ENCODE measurements at regions not wholly inside any gene's neighbourhood (a gene's known extent, or its start where the extent isn't known, plus 50 kb on each side); places are given as distances from the start of the nearest gene placed in this dataset.

DNA sequence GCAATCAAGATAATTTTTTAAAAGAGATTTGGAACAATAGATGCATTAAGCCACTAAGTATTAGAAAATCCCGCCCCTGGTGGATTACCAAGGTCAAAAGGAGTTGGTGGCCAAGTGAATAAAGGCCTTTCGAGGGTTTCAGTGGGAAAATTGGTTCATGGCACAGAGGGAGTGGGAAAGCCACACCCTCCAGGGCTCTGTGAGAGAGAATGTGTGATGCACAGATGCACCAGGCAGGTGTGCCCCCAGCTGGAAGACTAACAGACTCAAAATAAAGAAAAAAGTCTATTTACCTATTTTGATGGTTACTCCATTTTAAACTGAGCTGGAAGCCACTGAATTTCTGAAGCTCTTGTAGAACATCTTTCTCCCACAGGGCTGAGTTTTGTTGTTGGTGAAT lies 278.0 kb downstream of the DRD1 start:
- TF ChIP-seq, protein P1, sequence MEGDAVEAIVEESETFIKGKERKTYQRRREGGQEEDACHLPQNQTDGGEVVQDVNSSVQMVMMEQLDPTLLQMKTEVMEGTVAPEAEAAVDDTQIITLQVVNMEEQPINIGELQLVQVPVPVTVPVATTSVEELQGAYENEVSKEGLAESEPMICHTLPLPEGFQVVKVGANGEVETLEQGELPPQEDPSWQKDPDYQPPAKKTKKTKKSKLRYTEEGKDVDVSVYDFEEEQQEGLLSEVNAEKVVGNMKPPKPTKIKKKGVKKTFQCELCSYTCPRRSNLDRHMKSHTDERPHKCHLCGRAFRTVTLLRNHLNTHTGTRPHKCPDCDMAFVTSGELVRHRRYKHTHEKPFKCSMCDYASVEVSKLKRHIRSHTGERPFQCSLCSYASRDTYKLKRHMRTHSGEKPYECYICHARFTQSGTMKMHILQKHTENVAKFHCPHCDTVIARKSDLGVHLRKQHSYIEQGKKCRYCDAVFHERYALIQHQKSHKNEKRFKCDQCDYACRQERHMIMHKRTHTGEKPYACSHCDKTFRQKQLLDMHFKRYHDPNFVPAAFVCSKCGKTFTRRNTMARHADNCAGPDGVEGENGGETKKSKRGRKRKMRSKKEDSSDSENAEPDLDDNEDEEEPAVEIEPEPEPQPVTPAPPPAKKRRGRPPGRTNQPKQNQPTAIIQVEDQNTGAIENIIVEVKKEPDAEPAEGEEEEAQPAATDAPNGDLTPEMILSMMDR (IDR thresholded peaks at IDR 0.05) = no peak
- no peak for TF ChIP-seq POLR2A (IDR thresholded peaks at IDR 0.05)

Measured in heart left ventricle (tissue), 13 donors.